ENCODE measurements at regions not wholly inside any gene's neighbourhood (a gene's known extent, or its start where the extent isn't known, plus 50 kb on each side); places are given as distances from the start of the nearest gene placed in this dataset.
"Not testable (repeated sequence)": the region's sequence is repeated elsewhere in the genome, so short reads cannot be mapped to it uniquely, and the experiment has no call there.

DNA sequence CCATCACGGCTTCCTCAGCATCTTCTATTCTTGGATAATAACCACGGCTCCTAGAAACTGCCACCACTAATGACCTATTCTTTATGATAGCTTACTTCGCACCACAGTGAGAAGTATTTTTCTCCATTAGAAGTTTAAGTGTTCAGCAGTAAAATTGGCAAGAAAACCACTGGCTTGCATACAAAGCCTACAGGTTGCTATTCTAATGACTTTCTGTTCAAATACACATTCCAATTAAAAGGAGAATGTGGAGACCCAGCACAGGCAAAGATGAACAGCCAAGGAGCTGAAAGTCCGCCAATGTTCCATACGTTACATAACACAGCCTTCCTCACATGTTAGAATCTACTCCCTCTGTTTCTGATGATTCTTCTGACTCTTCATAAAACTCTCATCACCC, 875.0 kb upstream of the PRKX start:
- H3K36me3 ChIP-seq (ENCODE audit: insufficient read depth) = no peaks in the 10 kb centered on the region
- DNase-seq (ENCODE audit: extremely low spot score) = peak; percentile 5
- 19% methylated on average over 5 of the region's 5 CpGs for WGBS
- H3K4me1 ChIP-seq (ENCODE audit: insufficient read depth) = no peaks in the 10 kb centered on the region
- no peak overlapping the region for H3K4me3 ChIP-seq (ENCODE audit: low read depth, low read length)
- no peak overlapping the region for H3K27ac ChIP-seq (ENCODE audit: low read depth)

DNA sequence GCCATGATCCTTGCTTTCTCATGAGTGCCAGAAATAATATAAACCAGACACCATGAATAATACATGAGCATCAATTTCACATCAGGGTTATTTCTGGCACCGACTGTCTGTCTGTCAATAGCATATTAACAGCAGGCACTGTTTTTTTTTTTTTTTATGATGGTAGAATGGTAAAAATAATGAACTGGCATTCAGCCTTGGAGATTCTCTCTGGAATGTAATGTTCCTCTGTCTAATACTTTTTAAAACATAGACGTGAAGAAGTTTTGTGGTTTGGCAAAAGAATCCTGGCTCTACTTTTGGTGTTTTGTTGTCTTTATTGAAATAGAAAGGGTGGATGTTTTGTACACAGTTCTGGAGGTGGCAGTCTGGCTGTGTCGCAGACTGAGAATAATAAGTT, 874.6 kb upstream of the PRKX start:
- H3K27ac ChIP-seq (ENCODE audit: low read depth) = no peak overlapping the region
- WGBS = 30% methylated on average over 3 of the region's 3 CpGs
- no peaks in the 10 kb centered on the region for H3K36me3 ChIP-seq (ENCODE audit: insufficient read depth)
- no peak overlapping the region for H3K4me3 ChIP-seq (ENCODE audit: low read depth, low read length)
- no peaks in the 10 kb centered on the region for H3K4me1 ChIP-seq (ENCODE audit: insufficient read depth)
- no peak for DNase-seq (ENCODE audit: extremely low spot score)

DNA sequence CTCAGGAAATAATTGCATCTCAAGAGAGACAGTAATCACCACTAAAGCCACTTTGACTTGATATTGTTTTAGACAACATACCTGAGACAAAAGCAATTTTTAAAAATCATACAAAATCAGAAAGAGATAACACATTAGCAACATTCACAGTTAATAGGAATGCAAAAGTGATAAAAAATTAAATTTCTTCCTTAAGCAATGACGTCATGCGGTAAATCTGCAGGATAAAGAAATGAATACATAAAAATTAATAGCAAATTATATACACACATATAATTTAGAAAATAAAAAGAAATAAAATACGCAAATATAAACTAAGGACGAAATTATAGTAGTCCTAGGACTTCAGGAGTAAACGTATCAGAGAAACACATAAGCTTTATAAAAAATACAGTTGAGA, 866.5 kb upstream of the PRKX start:
- no peak overlapping the region for H3K27ac ChIP-seq (ENCODE audit: low read depth)
- no peak for DNase-seq (ENCODE audit: extremely low spot score)
- H3K36me3 ChIP-seq (ENCODE audit: insufficient read depth) = no peaks in the 10 kb centered on the region
- 93% methylated on average over 5 of the region's 5 CpGs for WGBS
- H3K4me1 ChIP-seq (ENCODE audit: insufficient read depth) = no peaks in the 10 kb centered on the region
- H3K4me3 ChIP-seq (ENCODE audit: low read depth, low read length) = no peak overlapping the region

DNA sequence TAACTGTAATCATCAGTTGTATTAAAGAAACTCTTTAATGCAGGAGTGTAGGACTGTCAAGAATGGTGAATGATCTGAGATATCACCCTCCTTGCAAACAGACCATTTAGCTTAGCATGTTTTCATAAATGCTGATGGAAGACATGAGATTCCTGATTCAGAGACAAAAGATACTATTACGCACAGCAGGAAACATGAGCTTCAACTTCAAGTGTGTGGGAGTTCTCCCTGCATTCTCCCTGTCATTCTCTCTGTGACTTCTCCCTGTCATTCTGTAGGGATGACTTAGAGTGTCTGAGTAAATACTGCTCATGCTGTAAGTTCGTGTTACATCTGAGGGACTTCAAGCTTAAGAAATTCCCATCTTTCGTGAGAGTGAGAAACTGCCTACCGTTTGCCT, 866.0 kb upstream of the PRKX start:
- no peak overlapping the region for H3K27ac ChIP-seq (ENCODE audit: low read depth)
- WGBS = 73% methylated on average over 4 of the region's 4 CpGs
- H3K36me3 ChIP-seq (ENCODE audit: insufficient read depth) = no peaks in the 10 kb centered on the region
- no peak overlapping the region for H3K4me3 ChIP-seq (ENCODE audit: low read depth, low read length)
- no peak for DNase-seq (ENCODE audit: extremely low spot score)
- H3K4me1 ChIP-seq (ENCODE audit: insufficient read depth) = no peaks in the 10 kb centered on the region

DNA sequence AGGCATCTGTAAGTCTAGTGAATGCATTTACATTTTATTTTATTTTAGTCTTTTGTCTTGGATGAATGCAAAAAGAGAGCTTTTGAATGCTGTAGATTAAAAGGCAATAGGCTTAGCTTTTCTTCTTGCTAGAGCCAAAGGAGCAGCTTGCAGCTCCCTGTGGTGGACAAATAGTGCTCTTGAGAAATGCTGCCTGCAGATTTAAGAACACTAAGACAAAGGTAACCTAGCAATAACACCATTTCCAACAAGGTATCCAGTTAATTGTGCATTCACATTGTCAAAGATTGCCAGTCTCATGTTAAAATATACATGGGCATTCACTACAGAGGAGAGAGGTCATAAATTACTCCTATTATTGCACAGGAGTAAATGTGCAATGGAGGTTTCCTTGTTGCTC, 859.2 kb upstream of the PRKX start:
- H3K4me3 ChIP-seq (ENCODE audit: low read depth, low read length) = no peak overlapping the region

DNA sequence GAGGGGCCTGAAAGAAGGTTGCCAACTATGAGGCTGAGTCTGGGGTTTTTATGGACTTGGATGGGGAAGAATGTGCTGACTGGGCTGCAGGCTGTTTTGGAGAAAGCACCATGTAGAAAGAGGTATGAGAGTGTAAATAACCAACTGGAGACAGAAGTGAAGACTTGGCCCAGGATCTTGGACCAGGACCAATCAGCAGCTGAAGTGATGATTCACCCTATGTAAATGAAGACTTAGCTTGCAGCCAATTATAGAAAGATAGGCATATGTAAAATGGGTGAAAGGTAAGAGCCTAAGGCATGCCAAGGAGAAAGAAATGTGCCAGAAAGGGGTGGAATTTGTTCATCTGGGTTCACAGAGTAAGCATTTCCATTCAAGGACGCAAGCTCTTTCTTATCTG, 856.7 kb upstream of the PRKX start:
- Histone ChIP-seq H3K27ac (ENCODE audit: low read depth) (no peak overlapping the region), H3K4me3 (ENCODE audit: low read depth, low read length) (no peak overlapping the region), H3K36me3 (ENCODE audit: insufficient read depth) (no peaks in the 10 kb centered on the region), H3K4me1 (ENCODE audit: insufficient read depth) (no peaks in the 10 kb centered on the region)
- DNase-seq (ENCODE audit: extremely low spot score) = no peak
- WGBS = 90% methylated on average over 1 of the region's 1 CpG

More for the DNA sequence above, 859.2 kb upstream of the PRKX start:
- no peak overlapping the region for H3K27ac ChIP-seq (ENCODE audit: low read depth)
- DNase-seq (ENCODE audit: extremely low spot score) = no peak
- no peaks in the 10 kb centered on the region for H3K4me1 ChIP-seq (ENCODE audit: insufficient read depth)
- no peaks in the 10 kb centered on the region for H3K36me3 ChIP-seq (ENCODE audit: insufficient read depth)

DNA sequence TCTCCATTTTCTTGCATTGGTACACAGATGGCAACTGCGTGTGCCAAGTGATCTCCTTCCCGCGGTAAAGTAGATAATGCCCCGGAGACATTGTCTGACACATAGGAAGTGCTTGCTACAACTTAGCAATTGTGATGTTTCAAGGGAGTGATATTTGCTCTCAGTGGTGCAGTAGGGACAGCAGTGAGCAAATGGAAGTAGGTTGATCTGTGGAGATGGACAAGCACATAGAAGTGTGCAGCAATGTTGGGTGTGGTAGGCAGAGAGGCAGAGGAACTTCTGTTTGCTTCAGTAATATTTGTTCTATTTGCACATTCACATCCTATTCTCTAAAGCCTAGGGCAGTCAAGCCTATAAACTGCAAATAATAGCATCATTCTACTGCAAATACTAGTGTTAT, 846.7 kb upstream of the PRKX start:
- Histone ChIP-seq H3K4me1 (ENCODE audit: insufficient read depth) (no peaks in the 10 kb centered on the region), H3K4me3 (ENCODE audit: low read depth, low read length) (no peak overlapping the region), H3K27ac (ENCODE audit: low read depth) (no peak overlapping the region), H3K36me3 (ENCODE audit: insufficient read depth) (no peaks in the 10 kb centered on the region)
- no peak for DNase-seq (ENCODE audit: extremely low spot score)
- WGBS = 84% methylated on average over 4 of the region's 4 CpGs

DNA sequence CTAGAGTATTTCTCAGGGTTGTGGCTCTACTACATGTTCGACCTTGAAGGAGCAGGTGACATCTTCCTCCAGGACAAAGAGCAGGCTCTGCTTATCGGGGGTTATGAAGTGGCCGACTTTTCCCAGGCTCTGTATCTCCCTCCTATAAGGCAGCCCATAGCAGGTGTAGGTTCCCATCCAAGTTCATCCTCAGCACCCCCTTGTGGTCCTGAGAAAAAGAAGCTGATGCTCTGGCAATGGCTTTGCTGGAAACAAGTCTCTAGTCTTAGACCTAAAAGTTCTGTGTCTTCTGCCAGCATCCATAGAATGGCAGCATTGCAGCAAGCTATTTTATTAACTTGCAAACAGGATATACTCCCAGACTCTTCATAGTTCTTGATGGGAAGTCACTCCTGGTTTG, 836.6 kb upstream of the PRKX start:
- H3K4me1 ChIP-seq (ENCODE audit: insufficient read depth) = no peaks in the 10 kb centered on the region
- DNase-seq (ENCODE audit: extremely low spot score) = no peak
- 82% methylated on average over 3 of the region's 3 CpGs for WGBS
- no peak overlapping the region for H3K27ac ChIP-seq (ENCODE audit: low read depth)
- no peak overlapping the region for H3K4me3 ChIP-seq (ENCODE audit: low read depth, low read length)
- no peaks in the 10 kb centered on the region for H3K36me3 ChIP-seq (ENCODE audit: insufficient read depth)

DNA sequence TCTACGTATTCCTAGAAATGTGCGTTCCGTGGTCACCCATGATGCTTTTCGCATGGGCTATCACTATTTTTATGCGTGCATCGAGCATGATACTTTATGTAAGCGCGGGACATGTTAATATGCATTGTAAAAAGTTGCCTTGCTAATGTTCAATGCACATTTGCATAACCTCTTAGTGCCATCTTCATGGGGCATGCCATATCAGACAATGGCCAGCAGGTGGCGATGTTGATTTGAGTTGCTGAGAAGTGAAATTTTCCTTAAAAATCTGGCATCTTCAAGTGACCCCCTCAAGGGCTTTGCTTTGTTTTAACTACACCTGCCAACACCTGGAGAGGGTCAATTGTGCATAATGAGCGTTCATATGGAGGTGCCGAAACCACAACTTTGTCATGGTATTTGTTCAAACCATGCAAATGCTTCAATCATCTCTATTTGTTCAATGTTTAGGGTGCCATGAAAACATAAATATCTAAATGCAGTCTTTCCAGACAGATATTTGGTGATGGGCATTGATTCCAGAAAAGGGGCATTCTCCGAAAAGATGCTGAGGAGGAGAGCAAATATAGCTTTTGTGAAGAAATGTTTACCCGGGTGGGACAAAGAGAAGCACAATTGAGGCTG, 833.9 kb upstream of the PRKX start:
- 53% methylated on average over 13 of the region's 13 CpGs for WGBS
- peak; percentile 4 for DNase-seq (ENCODE audit: extremely low spot score)
- no peaks in the 10 kb centered on the region for H3K36me3 ChIP-seq (ENCODE audit: insufficient read depth)
- no peak overlapping the region for H3K4me3 ChIP-seq (ENCODE audit: low read depth, low read length)
- no peak overlapping the region for H3K27ac ChIP-seq (ENCODE audit: low read depth)
- no peaks in the 10 kb centered on the region for H3K4me1 ChIP-seq (ENCODE audit: insufficient read depth)

DNA sequence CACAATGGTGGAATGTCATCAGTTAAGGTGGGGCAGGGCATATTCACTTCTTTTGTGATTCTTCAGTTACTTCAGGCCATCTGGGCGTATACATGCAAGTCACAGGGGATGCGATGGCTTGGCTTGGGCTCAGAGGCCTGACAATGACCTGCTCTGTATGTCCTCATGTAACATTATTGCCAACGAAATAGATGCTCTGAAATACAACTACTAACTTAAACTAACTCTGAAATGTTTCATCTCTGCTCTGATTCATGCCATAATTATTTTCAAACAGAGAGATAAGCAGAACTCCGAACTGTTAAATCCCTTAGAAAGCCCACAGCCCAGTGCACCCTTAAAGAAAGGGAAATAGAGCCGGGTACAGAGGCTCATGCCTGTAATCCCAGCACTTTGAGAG, 832.7 kb upstream of the PRKX start:
- H3K4me3 ChIP-seq (ENCODE audit: low read depth, low read length) = not testable (repeated sequence)

DNA sequence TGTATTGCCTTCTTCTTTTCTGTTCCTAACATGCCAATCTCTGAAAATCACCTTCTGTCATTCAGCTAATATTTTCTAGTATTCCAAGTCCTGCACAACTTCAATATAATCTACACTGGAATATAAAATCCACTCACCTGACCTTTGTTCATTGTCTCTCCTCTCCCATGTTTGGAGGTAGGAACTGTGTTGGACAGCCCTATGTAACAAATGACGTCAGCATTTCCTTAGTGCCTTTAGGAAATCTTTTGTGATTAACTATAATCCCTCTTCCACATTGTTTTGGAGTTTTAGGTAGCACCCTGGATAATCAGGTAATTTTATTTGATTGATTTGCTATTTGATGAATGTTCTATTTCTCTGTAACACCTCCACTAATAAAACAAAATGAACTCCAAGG, 814.8 kb upstream of the PRKX start:
- H3K27ac ChIP-seq (ENCODE audit: low read depth) = no peak overlapping the region
- WGBS = 74% methylated on average over 1 of the region's 1 CpG
- no peaks in the 10 kb centered on the region for H3K4me1 ChIP-seq (ENCODE audit: insufficient read depth)
- H3K4me3 ChIP-seq (ENCODE audit: low read depth, low read length) = no peak overlapping the region
- H3K36me3 ChIP-seq (ENCODE audit: insufficient read depth) = no peaks in the 10 kb centered on the region
- no peak for DNase-seq (ENCODE audit: extremely low spot score)

More for the DNA sequence above, 832.7 kb upstream of the PRKX start:
- not testable (repeated sequence) for H3K36me3 ChIP-seq (ENCODE audit: insufficient read depth); DNase-seq (ENCODE audit: extremely low spot score); H3K27ac ChIP-seq (ENCODE audit: low read depth); H3K4me1 ChIP-seq (ENCODE audit: insufficient read depth)
- WGBS = 61% methylated on average over 5 of the region's 5 CpGs

DNA sequence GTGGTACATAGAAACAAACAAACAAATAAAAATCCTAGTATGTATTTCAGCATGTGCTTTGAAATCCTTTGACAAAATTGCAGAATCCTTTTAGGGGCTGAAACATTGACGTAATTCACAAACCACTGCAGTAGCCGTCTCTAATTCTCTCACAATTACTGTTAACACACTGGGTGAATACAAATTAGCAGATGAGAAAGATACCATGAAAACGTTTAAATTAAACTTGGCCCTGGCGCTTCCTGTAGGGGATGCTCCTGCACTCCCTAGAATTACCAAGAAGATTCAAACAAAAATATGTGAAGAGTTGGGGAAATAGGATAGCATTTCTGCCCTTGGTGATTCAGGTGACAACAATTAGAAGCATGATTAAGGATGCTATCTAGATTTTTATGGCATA, 772.5 kb upstream of the PRKX start:
- Histone ChIP-seq H3K27ac (ENCODE audit: low read depth) (no peak overlapping the region), H3K36me3 (ENCODE audit: insufficient read depth) (no peaks in the 10 kb centered on the region), H3K4me1 (ENCODE audit: insufficient read depth) (no peaks in the 10 kb centered on the region), H3K4me3 (ENCODE audit: low read depth, low read length) (no peak overlapping the region)
- WGBS = 50% methylated on average over 4 of the region's 4 CpGs
- no peak for DNase-seq (ENCODE audit: extremely low spot score)

DNA sequence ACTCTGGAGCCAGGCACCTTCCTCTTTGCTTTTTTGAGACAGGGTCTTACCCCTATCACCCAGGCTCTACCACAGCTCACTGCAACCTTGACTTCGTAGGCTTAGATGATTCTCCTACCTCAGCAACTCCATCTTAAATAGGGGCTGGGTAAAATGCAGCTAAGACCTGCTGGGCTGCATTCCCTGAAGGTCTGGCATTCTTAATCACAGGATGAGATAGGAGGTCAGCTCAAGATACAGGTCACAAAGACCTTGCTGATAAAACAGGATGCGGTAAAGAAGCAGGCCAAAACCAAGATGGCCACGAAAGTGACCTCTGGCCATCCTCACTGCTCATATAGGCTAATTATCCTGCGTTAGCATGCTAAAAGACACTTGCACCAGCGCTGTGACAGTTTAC, 770.8 kb upstream of the PRKX start:
- no peak overlapping the region for H3K4me3 ChIP-seq (ENCODE audit: low read depth, low read length)
- 78% methylated on average over 5 of the region's 5 CpGs for WGBS
- H3K36me3 ChIP-seq (ENCODE audit: insufficient read depth) = no peaks in the 10 kb centered on the region
- H3K4me1 ChIP-seq (ENCODE audit: insufficient read depth) = no peaks in the 10 kb centered on the region
- DNase-seq (ENCODE audit: extremely low spot score) = no peak
- H3K27ac ChIP-seq (ENCODE audit: low read depth) = no peak overlapping the region

DNA sequence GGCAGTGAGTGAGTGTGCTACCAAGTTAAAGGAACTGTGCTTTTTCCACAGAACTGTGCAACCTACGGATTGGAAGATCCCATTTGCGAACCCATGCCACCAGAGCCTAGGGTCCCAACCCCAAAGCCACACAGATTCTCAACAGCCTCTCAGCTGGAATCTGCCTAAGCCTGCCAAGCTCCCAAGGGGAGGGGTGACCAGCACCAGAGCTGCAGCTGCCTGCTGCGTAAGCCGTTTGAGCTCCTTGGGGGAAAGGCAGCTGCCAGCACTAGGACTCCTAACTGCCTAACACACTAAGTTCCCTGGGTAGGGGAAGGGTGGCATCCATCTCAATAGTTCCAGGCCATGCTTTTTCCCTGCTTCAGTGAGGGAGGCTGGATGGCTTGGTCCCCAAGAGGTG, 738.1 kb upstream of the PRKX start:
- H3K4me3 ChIP-seq (ENCODE audit: low read depth, low read length) = no peak overlapping the region
- DNase-seq (ENCODE audit: extremely low spot score) = no peak
- no peaks in the 10 kb centered on the region for H3K4me1 ChIP-seq (ENCODE audit: insufficient read depth)
- no peak overlapping the region for H3K27ac ChIP-seq (ENCODE audit: low read depth)
- 64% methylated on average over 4 of the region's 4 CpGs for WGBS
- H3K36me3 ChIP-seq (ENCODE audit: insufficient read depth) = no peaks in the 10 kb centered on the region

DNA sequence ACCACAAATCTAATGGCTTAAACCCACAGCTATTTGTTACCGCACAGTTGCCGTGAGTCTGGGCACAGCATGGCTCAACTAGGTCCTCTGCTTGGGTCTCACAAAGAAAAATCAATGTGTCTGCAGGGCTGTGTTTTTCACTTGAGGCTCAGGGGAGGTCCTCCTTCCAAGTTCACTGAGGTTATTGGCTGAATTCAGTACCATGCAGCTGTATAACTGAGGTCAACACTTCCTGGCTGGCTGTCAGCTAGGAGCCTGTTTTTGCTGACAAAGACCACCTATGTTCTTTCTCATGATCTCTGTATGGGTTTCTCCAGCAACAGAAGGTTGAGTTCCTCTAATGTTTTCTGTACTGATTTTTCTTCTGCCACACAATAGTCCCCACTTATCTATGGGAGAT, 736.7 kb upstream of the PRKX start:
- DNase-seq (ENCODE audit: extremely low spot score) = no peak
- no peaks in the 10 kb centered on the region for H3K36me3 ChIP-seq (ENCODE audit: insufficient read depth)
- no peaks in the 10 kb centered on the region for H3K4me1 ChIP-seq (ENCODE audit: insufficient read depth)
- 93% methylated on average over 2 of the region's 2 CpGs for WGBS
- H3K27ac ChIP-seq (ENCODE audit: low read depth) = no peak overlapping the region
- no peak overlapping the region for H3K4me3 ChIP-seq (ENCODE audit: low read depth, low read length)
